Psoas muscle (tissue), 7 donors: ENCODE measurements at regions not wholly inside any gene's neighbourhood (a gene's known extent, or its start where the extent isn't known, plus 50 kb on each side); places are given as distances from the start of the nearest gene placed in this dataset.

ENCODE experiments used
- ATAC-seq, 4 donors: fragments of 200-7000 bp; cut with Tn5 transposase; one replicate each; pipeline ENCODE4 v1.9.1; 2020; ENCODE audit warnings: moderate library complexity in 3 of 4, mild to moderate bottlenecking in 2 of 4
- DNase-seq, 2 donors: peaks; one replicate each; pipeline ENCODE4 v3.0.0-alpha.2; 2020
- H3K27ac ChIP-seq: fragments of 200-600 bp; one replicate; pipeline ENCODE4 v1.8.0; 2022
- H3K27me3 ChIP-seq, 3 donors: fragments of 200-600 bp in 1 of 3; one replicate each; pipeline versions ENCODE4 v1.6.1 to v1.8.0; 2013 to 2022; ENCODE audit warnings: low read length in 2 of 3, mild to moderate bottlenecking in 2 of 3, moderate library complexity in 1 of 3; ENCODE audit not compliant: insufficient read depth in 3 of 3
- H3K36me3 ChIP-seq, 2 donors: fragments of 200-600 bp in 1 of 2; one replicate each; pipeline versions ENCODE4 v1.6.1 to v1.8.0; 2013 to 2022; ENCODE audit warnings: low read depth in 1 of 2, mild to moderate bottlenecking in 1 of 2, moderate library complexity in 1 of 2; ENCODE audit not compliant: insufficient read depth in 1 of 2
- H3K4me1 ChIP-seq: fragments of 200-600 bp; one replicate; pipeline ENCODE4 v1.8.0; 2022
- H3K4me3 ChIP-seq: fragments of 200-600 bp; one replicate; pipeline ENCODE4 v1.8.0; 2022; ENCODE audit warnings: mild to moderate bottlenecking
- H3K9me3 ChIP-seq: fragments of 200-600 bp; one replicate; pipeline ENCODE4 v1.8.0; 2022
- WGBS, 3 donors: extraction: QIAGEN DNeasy Blood & Tissue Kit; methylation state at CpG; one replicate each; pipeline versions ENCODE4 v1.1.6 to v1.1.7; 2013; 5-methylcytosine and 5-hydroxymethylcytosine counted together
- intact Hi-C, 2 donors: fragments of 100-400 bp; cut with DNase I; formaldehyde crosslinking; loops; one replicate each; pipeline versions ENCODE4 v1.11.0 to v1.14.2; 2022
- TF ChIP-seq, protein P1 (sequence below): fragments of 200-600 bp; IDR thresholded peaks from one replicate; pipeline ENCODE4 v1.8.0; 2022; ENCODE audit warnings: antibody characterized with exemption
- donor health status: healthy with polysubstance abuse.
- donor health status: DM: no; HTN: no; CAD: no; lungs with moderate emphysema.
- donor health status: Bipolar disorder and iron deficiency.
- donor health status: healthy.
- donor health status: DM: yes; HTN: yes; CAD: no.
- donor health status: DM: no; HTN: no; CAD: no.
- donor health status: DM: yes; HTN: yes; CAD: no.

DNA sequence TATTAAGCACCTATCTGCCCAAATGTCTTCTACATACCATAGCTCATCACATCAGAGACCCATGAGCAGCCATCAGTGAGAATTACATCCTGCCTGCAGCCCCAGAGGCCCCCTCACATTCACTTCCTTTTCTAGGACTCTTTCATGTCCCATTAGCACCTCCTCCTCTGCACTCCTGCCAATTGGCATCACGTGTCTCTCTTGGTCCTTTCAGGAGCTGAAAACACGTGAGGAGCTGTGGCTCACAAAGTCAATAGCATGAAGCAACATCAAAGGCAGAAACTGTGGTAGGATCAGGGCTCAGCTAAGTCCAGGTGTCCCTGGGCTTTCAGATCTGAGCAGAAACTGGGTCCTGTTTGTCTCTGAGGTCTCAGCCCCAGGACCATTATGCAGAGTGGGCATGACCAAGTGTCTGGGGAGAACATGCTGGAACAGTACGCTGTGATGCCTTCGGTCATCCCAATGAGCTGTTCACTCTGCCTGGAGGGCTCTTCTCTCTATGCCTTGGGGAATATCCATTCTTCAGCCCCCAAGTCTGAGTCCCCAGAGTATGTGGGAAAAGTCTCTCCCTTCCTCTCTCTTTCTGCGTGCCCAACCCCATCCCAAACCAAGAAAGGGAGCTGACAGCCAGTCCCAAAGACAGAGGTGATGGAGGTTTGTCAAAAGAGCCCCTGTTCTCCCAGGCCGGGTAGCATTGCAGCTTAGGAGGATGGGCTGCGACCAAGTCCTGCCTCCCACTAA is 457.0 kb upstream of the CDH5 start:
- no peaks in the 10 kb centered on the region for H3K27me3 ChIP-seq
- WGBS, 3 donors, result 42 to 55% (median 53%) methylated on average over 7 of the region's 7 CpGs
- no peak overlapping the region for H3K4me3 ChIP-seq
- TF ChIP-seq, protein P1, sequence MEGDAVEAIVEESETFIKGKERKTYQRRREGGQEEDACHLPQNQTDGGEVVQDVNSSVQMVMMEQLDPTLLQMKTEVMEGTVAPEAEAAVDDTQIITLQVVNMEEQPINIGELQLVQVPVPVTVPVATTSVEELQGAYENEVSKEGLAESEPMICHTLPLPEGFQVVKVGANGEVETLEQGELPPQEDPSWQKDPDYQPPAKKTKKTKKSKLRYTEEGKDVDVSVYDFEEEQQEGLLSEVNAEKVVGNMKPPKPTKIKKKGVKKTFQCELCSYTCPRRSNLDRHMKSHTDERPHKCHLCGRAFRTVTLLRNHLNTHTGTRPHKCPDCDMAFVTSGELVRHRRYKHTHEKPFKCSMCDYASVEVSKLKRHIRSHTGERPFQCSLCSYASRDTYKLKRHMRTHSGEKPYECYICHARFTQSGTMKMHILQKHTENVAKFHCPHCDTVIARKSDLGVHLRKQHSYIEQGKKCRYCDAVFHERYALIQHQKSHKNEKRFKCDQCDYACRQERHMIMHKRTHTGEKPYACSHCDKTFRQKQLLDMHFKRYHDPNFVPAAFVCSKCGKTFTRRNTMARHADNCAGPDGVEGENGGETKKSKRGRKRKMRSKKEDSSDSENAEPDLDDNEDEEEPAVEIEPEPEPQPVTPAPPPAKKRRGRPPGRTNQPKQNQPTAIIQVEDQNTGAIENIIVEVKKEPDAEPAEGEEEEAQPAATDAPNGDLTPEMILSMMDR, result no peak
- no peaks in the 10 kb centered on the region for H3K9me3 ChIP-seq
- intact Hi-C loops, result no loop called here
- H3K4me1 ChIP-seq, result no peaks in the 10 kb centered on the region
- no peaks in the 10 kb centered on the region for H3K36me3 ChIP-seq
- no peak for ATAC-seq
- no peak for DNase-seq
- H3K27ac ChIP-seq, result no peak overlapping the region

DNA sequence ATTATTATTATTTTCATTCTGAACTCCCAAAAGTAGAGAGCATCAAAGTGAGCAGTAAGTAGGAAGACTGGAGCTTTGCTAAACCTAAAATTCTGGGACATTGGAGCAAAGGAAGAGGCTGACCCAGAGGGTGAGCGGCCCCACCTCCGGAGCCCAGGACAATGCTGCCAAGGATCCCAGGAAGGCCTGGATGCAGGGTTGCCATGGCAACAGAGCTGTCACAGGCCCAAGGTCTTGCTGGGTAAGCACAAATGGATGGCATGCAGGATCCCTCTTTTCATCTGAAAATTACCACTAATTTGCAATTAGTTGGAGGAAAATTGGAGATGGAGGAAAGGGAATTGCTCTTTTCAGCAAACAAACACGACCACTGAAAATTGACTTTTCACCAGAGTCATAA is 457.9 kb upstream of the CDH5 start:
- TF ChIP-seq, protein P1, result no peak
- ATAC-seq, result no peak
- WGBS, 3 donors, result 66 to 73% (median 68%) methylated on average over 3 of the region's 3 CpGs

GRCh38 chr16:65905331-65905730 is 461.2 kb upstream of the CDH5 start:
- intact Hi-C loops, result no loop called here
- TF ChIP-seq, protein P1, result no peak
- WGBS, 3 donors, result 33 to 43% (median 33%) methylated on average over 3 of the region's 3 CpGs
- Histone ChIP-seq H3K9me3 (no peaks in the 10 kb centered on the region), H3K36me3 (no peaks in the 10 kb centered on the region), H3K4me3 (no peak overlapping the region), H3K27me3 (peaks cover 0 to 2% (median 0%) of the 10 kb centered on the region in 3 donors), H3K27ac (no peak overlapping the region), H3K4me1 (no peaks in the 10 kb centered on the region)
- DNase-seq, result no peak
- ATAC-seq, result no peak

More for the DNA sequence above, 457.9 kb upstream of the CDH5 start:
- Histone ChIP-seq H3K9me3 (no peaks in the 10 kb centered on the region), H3K36me3 (no peaks in the 10 kb centered on the region), H3K27ac (no peak overlapping the region), H3K27me3 (peaks cover 0 to under 1% (median 0%) of the 10 kb centered on the region in 3 donors), H3K4me3 (no peak overlapping the region), H3K4me1 (no peaks in the 10 kb centered on the region)
- no peak for DNase-seq
- intact Hi-C loops, result no loop called here

GRCh38 chr16:65896448-65897153 is 469.9 kb upstream of the CDH5 start:
- intact Hi-C loops, result no loop called here
- no peak for DNase-seq
- TF ChIP-seq, protein P1, result no peak
- 80 to 86% (median 82%) methylated on average over 6 of the region's 6 CpGs for WGBS, 3 donors
- H3K27ac ChIP-seq, result no peak overlapping the region
- no peaks in the 10 kb centered on the region for H3K9me3 ChIP-seq
- H3K4me3 ChIP-seq, result no peak overlapping the region
- no peaks in the 10 kb centered on the region for H3K4me1 ChIP-seq
- H3K36me3 ChIP-seq, result no peaks in the 10 kb centered on the region
- no peaks in the 10 kb centered on the region for H3K27me3 ChIP-seq
- no peak for ATAC-seq
